Caco-2 (cell line): ENCODE measurements at regions not wholly inside any gene's neighbourhood (a gene's known extent, or its start where the extent isn't known, plus 50 kb on each side); places are given as distances from the start of the nearest gene placed in this dataset.

Source experiments
- BruUV-seq: library from RNA; stranded (reverse); fragments of 400-500 nt; replicated peaks from 2 replicates; lab custom pipeline; 2021; lab: Mats Ljungman, UMichigan
- CTCF ChIA-PET: fragments of 300-600 bp; sonication (Branson Sonifier 250); formaldehyde crosslinking; loops from one replicate; lab custom pipeline; 2022; ENCODE audit warnings: antibody characterized with exemption; lab: Charles Lee
- POLR2A ChIA-PET: fragments of 300-600 bp; sonication (Branson Sonifier 250); formaldehyde crosslinking; loops from one replicate; lab custom pipeline; 2022; ENCODE audit warnings: antibody characterized with exemption; lab: Charles Lee
- DNase-seq, 2 experiments: peaks; one replicate each; pipeline versions ENCODE4 v3.0.0 to v3.0.0-alpha.2; 2020 to 2022
- H3K27me3 ChIP-seq: replicated peaks from 2 replicates; pipeline ENCODE4 v1.6.0; 2011; ENCODE audit warnings: low read length; ENCODE audit not compliant: control insufficient read depth, insufficient read depth
- H3K36me3 ChIP-seq: 2 replicates; pipeline ENCODE4 v1.5.1; 2011; ENCODE audit warnings: low read length; ENCODE audit not compliant: control insufficient read depth, insufficient read depth
- H3K4me1 ChIP-seq: fragments of 250-450 bp; sonication (Bioruptor Pico); 2 replicates; pipeline ENCODE4 v1.5.1; 2020; ENCODE audit warnings: mild to moderate bottlenecking
- H3K4me3 ChIP-seq: 2 replicates; pipeline ENCODE4 v1.5.1; 2011; ENCODE audit warnings: low read depth, mild to moderate bottlenecking, control low read depth, low read length
- H3K9me3 ChIP-seq: fragments of 250-450 bp; sonication (Bioruptor Pico); 2 replicates; pipeline ENCODE4 v1.5.1; 2020; ENCODE audit warnings: mild to moderate bottlenecking, moderate library complexity
- H3K27ac Mint-ChIP-seq: one replicate; pipeline ENCODE4 v1.8.0; 2022; ENCODE audit warnings: mixed read lengths; ENCODE audit not compliant: unreplicated experiment
- H3K27me3 Mint-ChIP-seq: one replicate; pipeline ENCODE4 v1.8.0; 2022; ENCODE audit warnings: mixed read lengths; ENCODE audit not compliant: insufficient read depth, unreplicated experiment
- H3K36me3 Mint-ChIP-seq: one replicate; pipeline ENCODE4 v1.8.0; 2022; ENCODE audit warnings: mild to moderate bottlenecking, mixed read lengths; ENCODE audit not compliant: insufficient read depth, unreplicated experiment
- H3K4me1 Mint-ChIP-seq: one replicate; pipeline ENCODE4 v1.8.0; 2022; ENCODE audit warnings: low read depth, mixed read lengths; ENCODE audit not compliant: unreplicated experiment
- H3K4me3 Mint-ChIP-seq: one replicate; pipeline ENCODE4 v1.8.0; 2022; ENCODE audit warnings: mild to moderate bottlenecking, moderate library complexity, mixed read lengths; ENCODE audit not compliant: unreplicated experiment
- H3K9me3 Mint-ChIP-seq: one replicate; pipeline ENCODE4 v1.8.0; 2022; ENCODE audit warnings: mixed read lengths; ENCODE audit not compliant: unreplicated experiment
- intact Hi-C: fragments of 100-400 bp; cut with micrococcal nuclease; formaldehyde crosslinking; loops from one replicate; pipeline ENCODE4 v1.10.0; 2022; ENCODE audit not compliant: unreplicated experiment
- TF ChIP-seq, protein P1 (sequence below), 2 experiments: fragments of 200-600 bp in 1 of 2; IDR thresholded peaks; 1 replicate in 1 of 2; 2 replicates in 1 of 2; pipeline versions ENCODE4 v1.5.1 to v1.8.0; 2011 to 2022; ENCODE audit warnings: antibody characterized with exemption in 1 of 2, control low read depth in 1 of 2, inconsistent platforms in 1 of 2, low read depth in 1 of 2, low read length in 1 of 2, mild to moderate bottlenecking in 1 of 2, moderate library complexity in 1 of 2; ENCODE audit not compliant: insufficient read depth in 1 of 2, severe bottlenecking in 1 of 2, unreplicated experiment in 1 of 2

DNA sequence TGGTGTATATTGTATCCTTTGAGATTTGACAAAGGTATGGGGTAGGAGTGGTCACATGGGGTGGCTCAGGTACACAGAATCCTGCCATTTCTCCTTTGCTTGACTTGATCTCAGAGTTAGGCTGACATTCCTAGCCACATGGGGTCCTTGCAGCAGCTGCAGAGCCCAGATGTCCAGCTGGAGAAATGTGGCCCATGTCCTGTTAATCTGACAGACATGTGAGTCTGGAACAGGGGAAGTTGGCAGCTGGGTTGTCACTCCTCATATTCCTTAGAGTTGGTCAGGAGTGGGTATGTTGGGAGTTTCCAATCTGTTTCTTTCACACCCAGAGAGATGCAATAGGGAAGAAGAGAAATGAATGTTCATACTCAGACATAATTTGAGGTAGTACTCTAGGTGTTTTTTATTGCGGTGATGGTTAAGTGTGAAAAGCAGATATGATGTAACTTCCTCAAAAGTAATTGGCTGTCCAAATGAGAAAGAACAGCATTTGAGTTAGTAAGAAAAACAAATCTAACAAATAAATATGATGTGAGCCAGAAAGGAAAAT is 402.6 kb upstream of the MEIS1 start:
- H3K9me3 Mint-ChIP-seq = no peaks in the 10 kb centered on the region
- H3K27ac Mint-ChIP-seq = no peak overlapping the region
- DNase-seq = no peak
- Histone ChIP-seq H3K36me3 (no peaks in the 10 kb centered on the region), H3K4me3 (no peak overlapping the region), H3K9me3 (no peaks in the 10 kb centered on the region), H3K4me1 (no peaks in the 10 kb centered on the region), H3K27me3 (no peaks in the 10 kb centered on the region)
- CTCF ChIA-PET = no interaction called here
- no peaks in the 10 kb centered on the region for H3K36me3 Mint-ChIP-seq
- BruUV-seq = no TSS peak
- no peak overlapping the region for H3K4me3 Mint-ChIP-seq
- POLR2A ChIA-PET = no interaction called here
- intact Hi-C loops = no loop called here
- TF ChIP-seq, protein P1, sequence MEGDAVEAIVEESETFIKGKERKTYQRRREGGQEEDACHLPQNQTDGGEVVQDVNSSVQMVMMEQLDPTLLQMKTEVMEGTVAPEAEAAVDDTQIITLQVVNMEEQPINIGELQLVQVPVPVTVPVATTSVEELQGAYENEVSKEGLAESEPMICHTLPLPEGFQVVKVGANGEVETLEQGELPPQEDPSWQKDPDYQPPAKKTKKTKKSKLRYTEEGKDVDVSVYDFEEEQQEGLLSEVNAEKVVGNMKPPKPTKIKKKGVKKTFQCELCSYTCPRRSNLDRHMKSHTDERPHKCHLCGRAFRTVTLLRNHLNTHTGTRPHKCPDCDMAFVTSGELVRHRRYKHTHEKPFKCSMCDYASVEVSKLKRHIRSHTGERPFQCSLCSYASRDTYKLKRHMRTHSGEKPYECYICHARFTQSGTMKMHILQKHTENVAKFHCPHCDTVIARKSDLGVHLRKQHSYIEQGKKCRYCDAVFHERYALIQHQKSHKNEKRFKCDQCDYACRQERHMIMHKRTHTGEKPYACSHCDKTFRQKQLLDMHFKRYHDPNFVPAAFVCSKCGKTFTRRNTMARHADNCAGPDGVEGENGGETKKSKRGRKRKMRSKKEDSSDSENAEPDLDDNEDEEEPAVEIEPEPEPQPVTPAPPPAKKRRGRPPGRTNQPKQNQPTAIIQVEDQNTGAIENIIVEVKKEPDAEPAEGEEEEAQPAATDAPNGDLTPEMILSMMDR (IDR thresholded peaks at IDR 0.05; ENCODE audit: insufficient read depth in 1 of 2, low read depth in 1 of 2, low read length in 1 of 2, severe bottlenecking in 1 of 2, unreplicated experiment in 1 of 2) = no peak
- no peaks in the 10 kb centered on the region for H3K4me1 Mint-ChIP-seq
- peaks cover 6% of the 10 kb centered on the region for H3K27me3 Mint-ChIP-seq

DNA sequence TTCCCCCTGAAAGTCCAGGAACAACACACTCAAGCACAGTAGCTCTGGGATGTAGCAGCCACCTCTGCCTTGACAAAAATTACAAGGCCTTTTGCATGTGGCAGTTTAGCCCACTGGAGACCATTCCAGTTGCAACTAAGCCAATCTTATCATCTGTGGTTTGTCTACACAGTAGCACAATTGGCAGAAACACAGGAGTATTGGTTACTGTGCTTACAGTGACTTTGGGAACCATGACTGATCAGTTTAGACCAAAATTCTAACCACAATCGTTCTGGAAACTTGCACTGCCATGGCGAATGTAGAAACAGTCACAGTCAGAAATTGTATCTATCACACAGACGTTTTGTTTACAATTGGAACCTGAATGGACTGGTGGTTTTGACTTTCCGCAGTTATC is 403.7 kb upstream of the MEIS1 start:
- ChIA-PET CTCF (no interaction called here), POLR2A (no interaction called here)
- Mint-ChIP-seq H3K27ac (no peak overlapping the region), H3K4me3 (no peak overlapping the region), H3K27me3 (peaks cover 10% of the 10 kb centered on the region), H3K4me1 (no peaks in the 10 kb centered on the region), H3K36me3 (no peaks in the 10 kb centered on the region), H3K9me3 (no peaks in the 10 kb centered on the region)
- H3K9me3 ChIP-seq = no peaks in the 10 kb centered on the region
- intact Hi-C loops = no loop called here
- TF ChIP-seq, protein P1 (IDR thresholded peaks at IDR 0.05; ENCODE audit: insufficient read depth in 1 of 2, low read depth in 1 of 2, low read length in 1 of 2, severe bottlenecking in 1 of 2, unreplicated experiment in 1 of 2) = no peak
- H3K27me3 ChIP-seq = no peaks in the 10 kb centered on the region
- no peaks in the 10 kb centered on the region for H3K36me3 ChIP-seq
- no peak overlapping the region for H3K4me3 ChIP-seq
- no TSS peak for BruUV-seq
- no peaks in the 10 kb centered on the region for H3K4me1 ChIP-seq
- no peak for DNase-seq

DNA sequence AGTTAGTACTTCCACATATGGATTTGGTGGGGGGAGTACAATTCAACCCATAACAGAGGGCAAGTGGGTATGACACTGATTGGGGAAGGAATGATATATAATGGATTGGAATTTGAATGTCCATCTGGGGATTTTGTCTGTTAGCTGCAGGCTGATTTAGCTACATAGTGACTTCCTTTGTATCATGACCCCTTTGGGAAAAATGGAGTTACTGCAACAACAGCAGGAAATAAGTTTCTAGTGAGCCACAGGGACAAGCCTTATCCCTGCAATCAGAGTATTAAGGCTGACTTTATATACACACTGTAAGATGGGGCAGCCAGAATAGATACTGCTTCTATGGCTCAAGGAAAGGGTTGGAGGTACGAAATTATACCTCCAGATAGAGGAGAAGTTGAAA is 404.4 kb upstream of the MEIS1 start:
- Histone ChIP-seq H3K9me3 (no peaks in the 10 kb centered on the region), H3K27me3 (no peaks in the 10 kb centered on the region), H3K36me3 (no peaks in the 10 kb centered on the region), H3K4me3 (no peak overlapping the region), H3K4me1 (no peaks in the 10 kb centered on the region)
- Mint-ChIP-seq H3K36me3 (no peaks in the 10 kb centered on the region), H3K4me3 (no peak overlapping the region), H3K9me3 (no peaks in the 10 kb centered on the region), H3K27me3 (peaks cover 12% of the 10 kb centered on the region), H3K27ac (no peak overlapping the region), H3K4me1 (no peaks in the 10 kb centered on the region)
- DNase-seq = peak in 1 of 2 experiments; percentile 4
- intact Hi-C loops = no loop called here
- BruUV-seq = no TSS peak
- ChIA-PET POLR2A (no interaction called here), CTCF (interaction anchor here (0.7 kb wide), 1 partner anchor 36 kb away, joined by 3 read pairs; no protein-coding TSS in a partner anchor)
- TF ChIP-seq, protein P1 (IDR thresholded peaks at IDR 0.05; ENCODE audit: insufficient read depth in 1 of 2, low read depth in 1 of 2, low read length in 1 of 2, severe bottlenecking in 1 of 2, unreplicated experiment in 1 of 2) = peak in 1 of 2 experiments; percentile 17
